Anterior cingulate cortex (tissue), 58 donors: ENCODE measurements at regions not wholly inside any gene's neighbourhood (a gene's known extent, or its start where the extent isn't known, plus 50 kb on each side); places are given as distances from the start of the nearest gene placed in this dataset.
A peak's percentile ranks its signal among the peaks of the same experiment; 100 is the strongest.

Experiments used
- DNase-seq, 58 donors: peaks; one replicate each; lab custom pipeline; 2025; lab: John Stamatoyannopoulos, UW

DNA sequence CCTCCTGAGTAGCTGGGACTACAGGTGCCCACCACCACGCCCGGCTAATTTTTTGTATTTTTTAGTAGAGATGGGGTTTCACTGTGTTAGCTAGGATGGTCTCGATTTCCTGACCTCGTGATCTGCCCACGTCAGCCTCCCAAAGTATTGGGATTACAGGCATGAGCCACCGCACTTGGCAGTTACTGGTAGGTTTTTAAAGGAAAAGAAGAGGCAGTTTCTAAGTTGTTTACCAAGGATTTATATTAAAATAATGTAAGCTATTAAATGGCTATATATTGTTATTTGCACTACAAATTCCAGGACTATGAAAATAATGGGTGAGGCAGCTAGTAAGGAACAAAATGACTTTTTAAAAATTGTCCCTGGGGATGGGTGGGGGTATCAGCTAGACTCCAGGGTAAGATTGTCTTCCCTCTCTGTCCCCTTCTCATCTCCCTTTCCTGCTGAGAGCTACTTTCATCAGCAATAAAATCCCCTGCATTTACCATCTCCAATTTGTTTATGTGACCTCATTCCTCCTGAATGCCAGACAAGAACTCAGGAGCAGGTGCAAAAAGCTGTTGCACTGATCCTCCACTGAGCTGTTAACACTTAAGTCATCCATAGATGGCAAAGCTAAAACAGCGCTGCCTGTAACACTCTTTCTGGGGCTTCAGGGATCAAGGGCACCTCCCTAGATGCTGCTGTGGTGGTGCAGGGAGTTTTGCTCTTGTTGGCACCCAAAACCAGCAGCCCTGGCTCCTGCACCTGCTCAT lies 165.2 kb downstream of the ZPLD1 start:
- no peak for DNase-seq

DNA sequence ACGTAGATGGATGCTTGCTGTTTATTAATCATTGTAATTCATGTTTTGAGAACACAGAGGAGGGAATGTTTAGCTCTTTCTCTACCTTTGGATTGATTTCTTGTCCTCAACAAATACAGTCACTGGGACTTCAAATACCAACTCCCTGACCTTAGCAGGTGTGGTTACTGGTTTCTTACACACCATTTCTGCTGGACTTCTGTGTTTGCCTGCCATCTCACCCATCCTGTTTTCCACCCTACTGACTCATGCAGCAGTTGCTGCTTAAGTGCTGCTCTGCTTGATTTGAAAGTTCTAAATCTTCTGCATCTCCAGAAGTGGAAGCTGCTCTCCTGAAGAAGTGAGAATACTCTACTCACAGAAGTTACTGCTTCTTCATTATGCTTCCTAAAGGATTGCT lies 170.3 kb downstream of the ZPLD1 start:
- DNase-seq, result no peak

DNA sequence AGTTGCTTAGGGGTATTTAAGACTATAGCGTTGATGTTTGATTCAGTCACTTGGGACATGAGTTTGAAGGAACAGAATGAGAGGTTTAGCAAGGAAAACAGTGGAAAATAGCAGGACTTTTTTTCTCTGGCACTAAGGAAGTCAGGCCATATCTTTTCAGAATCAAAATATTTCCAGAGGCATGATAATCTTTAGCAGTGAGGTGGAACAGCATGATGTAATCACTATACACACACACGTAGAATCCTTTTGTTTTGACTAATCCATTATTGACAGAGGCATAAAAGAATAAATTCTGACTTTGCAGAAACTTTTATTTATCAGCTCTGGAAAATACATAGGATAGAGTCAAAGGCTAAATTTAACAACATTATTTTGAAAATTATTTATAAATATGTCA lies 174.1 kb downstream of the ZPLD1 start:
- no peak for DNase-seq

DNA sequence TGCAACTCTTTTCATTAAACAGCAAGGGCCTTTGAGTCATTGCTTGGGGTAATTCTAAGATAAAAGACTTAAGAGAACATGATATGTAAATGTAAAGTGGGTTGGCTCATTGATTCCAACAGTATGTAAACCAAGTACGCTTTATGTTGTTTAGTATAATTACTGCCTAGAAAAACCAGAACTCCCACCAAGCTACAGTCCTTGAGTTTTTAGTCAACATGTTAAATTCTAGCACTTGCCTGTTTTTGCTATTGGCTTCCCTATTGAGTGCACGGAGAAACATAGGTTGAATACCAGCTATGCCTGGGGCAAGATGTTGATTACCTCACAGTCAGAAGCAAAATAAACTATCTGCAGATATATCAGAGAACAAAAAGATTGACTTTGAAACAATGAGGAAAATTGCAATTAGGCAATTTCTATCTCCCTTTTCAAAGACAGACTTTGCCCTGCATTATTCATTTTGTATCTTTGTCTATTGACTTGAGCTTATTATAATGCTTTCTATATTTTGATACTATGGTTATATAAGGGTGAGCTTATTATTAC lies 179.3 kb downstream of the ZPLD1 start:
- no peak for DNase-seq

DNA sequence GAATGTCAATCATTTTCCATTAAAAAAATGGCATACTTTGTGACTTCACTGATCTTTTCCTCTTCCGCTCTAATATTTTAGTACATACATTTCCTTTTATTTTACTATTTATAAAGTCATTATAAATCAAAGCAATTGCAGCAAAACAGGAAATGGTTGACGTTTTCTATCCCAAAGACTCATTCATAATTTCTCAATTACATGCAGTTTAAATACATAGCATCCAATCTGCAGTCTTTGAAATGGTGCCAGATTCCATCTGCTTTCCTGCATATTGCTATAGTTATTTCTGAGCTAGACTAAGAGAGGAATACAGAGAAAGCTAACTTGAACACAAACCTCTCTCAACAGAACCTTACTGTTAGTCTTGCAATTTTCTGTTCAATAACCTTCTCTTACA lies 179.8 kb downstream of the ZPLD1 start:
- DNase-seq, result no peak

DNA sequence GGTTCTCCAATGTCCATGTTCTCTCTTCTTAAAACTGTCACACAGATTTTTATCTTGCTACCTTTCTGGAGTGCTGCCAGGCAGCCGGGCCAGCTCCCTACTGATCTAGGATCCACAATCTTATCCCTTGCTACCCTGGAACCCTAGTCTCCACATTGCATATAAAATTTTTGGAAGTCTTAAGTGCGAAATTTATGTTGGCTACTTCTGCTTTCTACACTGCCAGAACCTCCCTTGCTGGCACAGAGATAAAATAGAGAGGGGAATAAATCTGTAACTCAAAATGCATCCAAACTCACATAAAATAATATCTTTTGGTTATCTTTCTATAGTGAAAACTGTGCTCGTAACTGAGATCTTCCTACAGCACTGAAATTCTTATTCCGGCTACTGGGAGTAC lies 182.6 kb downstream of the ZPLD1 start:
- DNase-seq, result no peak

DNA sequence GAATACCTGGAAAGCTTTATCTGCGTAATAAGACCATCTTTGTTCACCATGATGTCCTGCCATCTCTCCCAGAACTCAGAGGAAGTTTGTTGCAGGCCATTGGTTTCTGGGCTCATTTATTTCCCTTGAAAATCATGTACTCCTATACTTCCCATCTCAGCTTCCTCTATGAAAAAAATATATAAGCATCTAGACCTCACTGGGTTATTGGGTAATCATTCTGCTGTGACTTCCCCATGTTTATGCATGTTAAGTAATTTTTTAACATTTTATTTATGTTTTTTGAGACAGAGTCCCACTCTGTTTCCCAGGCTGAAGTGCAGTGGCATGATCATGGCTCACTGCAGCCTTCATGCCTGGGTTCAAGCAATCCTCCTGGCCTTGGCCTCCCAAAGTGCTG lies 184.5 kb downstream of the ZPLD1 start:
- no peak for DNase-seq

DNA sequence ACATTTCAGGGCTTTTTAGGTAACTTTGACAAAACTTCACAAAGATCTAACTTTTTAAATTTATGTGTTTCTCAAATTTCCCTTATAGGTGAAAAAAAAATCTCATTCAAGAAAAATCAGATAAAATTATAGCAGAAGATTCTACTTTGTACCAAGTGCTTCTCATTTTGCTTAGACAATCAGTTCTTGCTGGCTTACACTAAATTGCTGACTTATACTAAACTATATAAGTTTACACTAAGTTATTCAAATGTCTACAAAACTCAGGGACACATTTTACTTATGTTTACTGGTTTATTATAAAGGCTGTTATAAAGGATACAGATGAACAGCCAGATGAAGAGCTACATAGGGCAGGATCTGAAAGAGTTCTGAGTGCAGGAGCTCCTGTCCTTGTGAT lies 195.1 kb downstream of the ZPLD1 start:
- DNase-seq, result no peak

DNA sequence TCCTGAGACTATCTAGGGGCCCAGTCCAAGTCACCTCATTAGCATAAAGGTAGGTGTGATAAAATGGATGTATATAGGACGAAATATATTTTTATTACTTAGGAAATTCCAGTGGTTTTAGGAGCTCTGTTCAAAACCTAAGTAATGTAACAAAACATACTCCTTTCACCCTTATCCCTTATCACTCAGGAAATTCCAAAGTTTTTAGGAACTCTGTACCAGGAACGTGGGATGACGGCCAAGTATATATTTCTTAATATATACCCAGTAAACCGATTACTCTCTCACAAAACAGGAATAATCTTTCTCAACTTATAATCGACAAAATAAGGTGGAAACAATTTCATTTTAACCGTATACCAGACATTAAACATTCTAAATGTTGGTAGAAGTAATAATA lies 195.7 kb downstream of the ZPLD1 start:
- no peak for DNase-seq

DNA sequence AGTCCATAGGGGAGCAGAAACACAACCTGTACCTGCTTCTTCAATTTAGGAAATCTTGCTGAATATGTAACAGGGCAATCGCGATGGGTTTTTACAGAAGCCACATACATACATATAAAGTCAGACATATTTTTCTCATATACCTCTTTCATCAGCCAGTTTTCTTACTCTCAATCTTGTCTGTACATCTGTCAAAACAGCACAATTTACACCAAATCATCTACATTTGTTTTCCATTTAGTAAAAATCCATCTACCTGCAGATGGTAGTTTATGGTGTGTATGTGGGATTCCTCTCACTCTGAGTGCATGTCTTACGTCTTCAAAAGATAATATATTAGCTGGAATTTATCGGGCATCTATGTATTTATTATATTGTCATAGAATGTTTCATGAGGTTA lies 208.7 kb downstream of the ZPLD1 start:
- DNase-seq, result no peak

DNA sequence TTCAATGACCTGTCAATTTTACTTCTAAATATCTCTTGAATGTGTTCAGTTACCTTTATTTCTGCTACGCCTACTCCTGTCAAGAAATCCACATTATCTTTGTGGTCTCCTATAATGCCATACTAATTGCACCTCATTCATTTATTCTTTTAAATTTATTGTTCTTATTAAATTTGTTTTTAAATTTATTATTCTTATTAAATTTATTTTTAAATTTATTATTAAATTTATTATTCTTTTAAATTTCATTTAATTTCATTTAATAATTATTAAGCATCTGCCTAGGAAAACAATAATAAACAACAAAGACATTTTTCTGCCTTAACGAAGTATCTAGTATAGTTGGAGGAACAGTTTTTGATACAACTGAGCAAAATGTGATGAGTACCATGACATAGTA lies 211.7 kb downstream of the ZPLD1 start:
- DNase-seq, result no peak

DNA sequence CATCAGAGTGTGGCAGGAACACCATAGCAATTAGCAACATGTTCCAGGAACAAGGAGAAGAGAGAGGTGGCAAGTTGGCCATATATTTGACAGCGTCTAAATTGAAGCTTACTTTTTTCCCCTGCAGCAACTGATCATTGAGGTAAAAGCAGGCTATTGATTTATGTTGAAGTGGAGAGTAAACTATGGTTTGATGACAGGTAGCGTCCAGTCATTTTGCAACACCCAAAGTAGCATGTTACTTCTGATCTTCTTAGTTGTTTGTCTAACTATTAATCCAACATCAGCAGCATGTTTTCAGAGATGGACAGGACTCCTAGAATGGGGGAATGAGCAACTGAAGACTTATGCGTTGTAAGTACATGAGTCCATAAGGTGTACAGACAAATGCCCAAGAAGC lies 225.8 kb downstream of the ZPLD1 start:
- no peak for DNase-seq

DNA sequence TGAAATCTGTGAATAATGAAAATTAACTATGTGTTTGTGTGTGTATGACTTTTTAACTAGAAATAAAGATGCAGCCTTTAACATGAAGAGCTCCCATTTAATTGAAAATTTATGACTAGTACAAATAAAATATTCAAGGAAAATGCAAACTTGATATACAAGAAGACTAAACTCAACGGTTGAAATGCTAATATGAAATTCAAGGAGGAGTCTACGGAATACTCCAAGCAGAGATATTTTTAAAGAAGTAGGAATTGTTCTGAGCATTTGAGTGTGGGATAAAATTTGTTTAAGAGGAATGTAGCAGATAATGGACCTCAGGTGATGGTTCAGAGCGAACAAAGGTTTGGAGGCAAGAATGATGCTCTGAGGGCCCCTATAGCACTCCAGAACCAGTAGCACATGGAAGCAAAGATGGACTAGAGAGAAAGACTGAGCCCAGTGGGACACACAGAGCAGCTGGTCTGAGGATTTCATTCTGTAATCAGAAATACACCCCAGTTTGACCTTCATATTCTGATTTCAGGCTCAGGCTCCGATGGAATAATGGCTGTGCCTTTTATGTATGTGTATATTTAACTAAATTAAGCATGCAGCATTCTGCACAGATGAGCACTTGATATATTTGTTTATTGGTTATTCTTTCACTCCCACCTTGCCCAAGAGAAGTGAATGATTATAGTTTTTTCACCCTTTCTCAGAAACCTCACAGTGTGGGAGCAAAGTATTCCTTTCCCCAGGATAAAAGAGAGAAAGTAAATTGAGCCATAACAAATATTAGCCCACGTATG lies 227.1 kb downstream of the ZPLD1 start:
- DNase-seq, result no peak

DNA sequence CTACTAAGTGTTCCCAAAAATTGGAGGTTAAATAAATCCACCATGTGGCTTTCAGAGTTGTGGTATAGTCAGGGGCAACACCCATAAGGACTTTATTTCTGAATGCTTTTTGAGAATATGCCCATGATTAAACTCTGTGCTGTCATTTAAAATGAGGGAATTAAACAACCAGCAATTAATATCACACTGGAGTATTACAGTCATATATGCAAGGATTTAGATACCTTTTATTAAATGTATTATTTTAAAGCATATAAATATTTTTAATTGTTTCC lies 227.6 kb downstream of the ZPLD1 start:
- DNase-seq, result no peak

DNA sequence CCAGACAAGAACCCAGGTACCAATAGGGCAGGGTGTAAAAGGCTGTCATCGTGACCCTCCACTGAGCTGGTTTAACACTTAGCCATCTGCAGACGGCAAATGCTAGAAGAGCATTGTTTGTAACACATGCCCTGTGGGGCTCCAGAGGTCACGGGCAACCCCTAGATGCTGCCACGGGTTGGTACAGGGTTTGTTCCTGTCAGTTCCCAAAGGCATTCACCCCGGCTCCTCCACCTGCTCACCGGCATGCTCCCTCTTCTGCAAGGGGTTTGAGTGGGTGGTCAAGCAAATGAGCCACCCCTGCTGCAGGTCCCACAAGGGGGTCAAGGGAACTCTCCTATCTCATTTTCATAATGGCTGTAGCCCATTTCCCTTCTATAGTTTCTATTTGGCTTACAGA lies 229.3 kb downstream of the ZPLD1 start:
- no peak for DNase-seq

DNA sequence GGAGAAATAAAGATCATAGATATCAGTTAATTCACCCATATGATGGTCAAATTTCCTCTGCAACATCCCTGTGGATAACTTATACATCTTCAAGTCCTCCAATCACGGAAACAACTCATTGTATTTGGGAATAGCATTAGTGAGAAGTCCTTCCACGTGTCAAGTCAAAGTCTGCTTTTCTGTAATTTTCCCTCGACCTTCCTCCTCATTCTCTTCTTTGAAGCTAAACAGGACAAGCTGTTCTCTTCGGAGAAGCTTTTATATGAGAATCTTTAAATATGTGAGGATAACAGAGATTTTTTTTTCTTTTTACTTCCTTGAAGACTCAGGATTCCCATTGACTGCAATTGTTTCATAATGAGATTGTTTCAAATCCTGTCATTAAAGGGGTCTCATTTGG lies 230.4 kb downstream of the ZPLD1 start:
- DNase-seq, result no peak

DNA sequence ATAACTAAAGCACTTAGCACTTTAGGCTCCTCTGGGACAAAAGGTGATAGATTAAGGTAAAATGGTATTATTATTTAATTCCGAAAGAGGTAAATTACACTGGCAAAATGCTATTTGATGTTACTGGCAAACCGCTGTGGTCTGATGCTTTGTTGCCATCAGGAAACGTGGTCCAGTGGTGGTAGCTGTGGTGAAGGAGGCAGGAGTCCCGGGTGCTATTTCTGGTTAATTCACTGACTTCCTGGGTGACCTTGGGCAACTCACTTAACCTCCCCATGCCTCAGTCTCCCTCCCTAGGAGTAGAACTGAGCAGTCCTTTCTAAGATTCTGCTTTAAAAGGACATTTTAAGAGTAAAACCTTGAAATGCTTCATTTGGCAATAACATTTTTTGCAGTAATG lies 233.4 kb downstream of the ZPLD1 start:
- DNase-seq, result no peak

DNA sequence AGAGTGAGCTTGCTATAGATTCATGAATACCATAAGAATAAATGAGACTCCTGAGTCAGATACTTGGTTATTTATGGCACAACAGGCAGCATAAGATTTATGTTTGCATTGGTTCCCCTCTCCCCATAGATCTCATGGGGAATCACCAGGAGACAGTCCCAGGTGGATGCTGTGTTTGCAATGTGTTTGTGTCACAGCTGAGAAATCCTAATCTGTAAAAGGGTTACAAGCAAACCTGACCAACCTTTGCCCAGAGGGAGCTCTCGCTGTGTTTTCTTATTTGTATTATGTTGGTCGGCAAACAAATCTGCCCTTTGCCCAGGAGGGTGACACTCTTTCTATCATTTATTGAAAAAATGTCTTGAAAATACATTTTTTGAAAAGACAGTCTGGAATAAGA lies 236.2 kb downstream of the ZPLD1 start:
- no peak for DNase-seq

DNA sequence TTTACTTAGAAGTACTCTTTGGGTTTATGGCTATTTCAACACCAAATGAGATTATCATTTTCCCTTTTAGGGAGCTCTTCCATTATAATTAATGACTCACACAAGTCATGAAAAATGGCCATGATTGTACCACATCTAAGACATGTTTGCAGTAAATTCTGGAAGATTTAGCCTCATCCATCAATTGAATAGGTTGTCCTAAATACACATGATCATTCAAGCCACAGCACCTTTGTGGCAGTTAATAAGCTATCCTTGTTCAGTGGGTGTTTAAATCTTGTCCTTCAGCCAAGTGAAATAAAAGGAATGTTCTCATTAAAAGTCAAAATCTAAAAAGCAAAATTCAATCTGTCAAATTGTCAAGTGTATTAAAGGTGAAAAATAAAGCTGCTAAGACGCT lies 237.5 kb downstream of the ZPLD1 start:
- no peak for DNase-seq

DNA sequence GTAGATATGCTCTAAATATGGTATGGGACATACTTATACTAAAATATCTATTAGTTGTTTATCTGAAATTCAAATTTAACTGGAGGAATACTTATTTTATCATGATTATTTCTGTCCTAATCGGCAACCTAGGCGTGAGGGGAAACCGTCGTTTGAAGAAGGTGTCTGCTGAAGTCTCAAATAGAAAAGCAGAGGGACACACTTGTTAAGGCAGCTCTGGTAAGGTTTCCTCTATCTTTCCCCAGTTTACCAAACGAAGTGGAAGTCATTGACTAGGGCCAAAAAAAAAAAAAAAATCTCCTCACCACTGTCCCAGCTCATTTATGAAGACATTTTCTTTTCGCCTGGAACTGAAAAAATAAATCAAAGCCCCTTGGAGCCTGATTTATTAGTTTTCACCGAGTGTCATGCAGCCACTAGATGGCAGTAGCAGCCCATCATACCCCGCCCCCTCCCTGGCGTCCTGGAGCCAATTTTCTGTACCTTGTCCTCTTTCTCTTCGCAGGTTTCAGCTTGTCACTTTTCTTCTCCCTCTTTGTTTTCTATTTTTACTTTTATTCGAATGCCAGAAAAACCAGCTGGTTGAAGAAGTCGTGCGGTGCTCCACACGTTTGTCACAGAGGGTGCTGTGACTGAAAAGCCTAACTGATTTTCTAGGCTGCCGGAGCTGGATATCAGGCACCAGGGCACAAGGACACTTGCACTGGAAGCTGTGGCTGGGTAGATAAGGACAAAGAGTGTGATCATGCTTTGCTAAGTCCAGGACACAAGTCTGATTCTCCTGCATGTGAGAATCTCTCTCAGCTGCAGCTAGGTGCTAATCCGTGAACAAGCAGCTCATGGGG lies 238.7 kb downstream of the ZPLD1 start:
- DNase-seq, result peak in 57 of 58 donors; percentile 2 to 72 (median 35)

DNA sequence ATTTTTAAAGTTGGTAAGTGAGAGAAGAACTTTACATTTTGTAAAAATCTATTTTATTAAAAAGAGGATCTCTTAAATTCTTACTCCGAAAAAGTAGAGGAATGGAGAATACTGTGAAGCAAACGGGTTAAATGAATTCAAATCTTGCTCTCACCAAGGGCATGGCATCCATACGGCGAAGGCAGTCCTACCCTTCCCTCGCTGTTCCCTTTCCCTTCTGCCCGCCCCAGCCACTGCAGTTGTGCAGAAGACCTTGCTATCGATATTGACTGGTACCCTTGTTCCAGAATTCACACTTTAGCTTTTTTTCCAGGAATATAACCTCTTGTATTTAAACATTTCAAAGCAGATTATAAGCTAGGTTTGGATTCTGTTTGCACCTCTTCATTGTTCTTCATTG lies 239.5 kb downstream of the ZPLD1 start:
- no peak for DNase-seq
